ENCODE measurements at regions not wholly inside any gene's neighbourhood (a gene's known extent, or its start where the extent isn't known, plus 50 kb on each side); places are given as distances from the start of the nearest gene placed in this dataset.
"Not testable (repeated sequence)": the region's sequence is repeated elsewhere in the genome, so short reads cannot be mapped to it uniquely, and the experiment has no call there.

DNA sequence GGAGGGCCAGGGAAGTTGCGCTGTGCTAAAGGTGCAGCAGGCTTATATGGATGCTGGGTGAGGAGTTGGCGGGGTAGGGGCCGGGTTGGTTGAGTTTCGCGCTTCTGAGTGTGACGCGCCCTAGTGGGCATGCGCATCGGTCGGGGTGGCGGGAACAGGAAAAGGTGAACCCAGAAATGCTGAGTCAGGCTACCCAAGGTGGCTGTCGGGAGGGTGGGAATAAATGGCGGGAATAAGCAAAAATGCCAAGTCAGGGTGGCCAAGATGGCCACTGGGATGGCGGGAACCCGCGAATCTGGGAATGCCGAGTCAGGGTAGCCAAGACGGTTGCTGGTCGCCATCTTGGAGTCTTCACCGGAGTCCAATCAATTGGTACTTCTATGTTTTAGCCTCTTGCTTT, 580.0 kb downstream of the SUCLG1 start:
- TF ChIP-seq ZSCAN20 (CRISPR knock-in tag; IDR thresholded peaks at IDR 0.05): no peak
- TF ChIP-seq TFCP2L1 (CRISPR knock-in tag; IDR thresholded peaks at IDR 0.05): no peak
- TF ChIP-seq MAFK (IDR thresholded peaks at IDR 0.05; ENCODE audit: partially characterized antibody): peak; percentile 55
- DNase-seq (ENCODE audit: low read depth in 1 of 2, low spot score in 1 of 2) (no peak), ATAC-seq (no peak), FAIRE-seq (no peak)
- WGBS (ENCODE audit: missing lambda C conversion rate): 82% methylated on average over 20 of the region's 20 CpGs
- CTCF ChIA-PET: no interaction called here
- POLR2A ChIA-PET: no interaction called here
- Histone ChIP-seq H3K4me1 (no peaks in the 10 kb centered on the region), H3K27ac (no peak overlapping the region), H3K4me2 (no peak overlapping the region), H3K9me3 (peaks cover 4% of the 10 kb centered on the region; the same call in 1 of the 3 replicates), H3K4me3 (no peak overlapping the region)

DNA sequence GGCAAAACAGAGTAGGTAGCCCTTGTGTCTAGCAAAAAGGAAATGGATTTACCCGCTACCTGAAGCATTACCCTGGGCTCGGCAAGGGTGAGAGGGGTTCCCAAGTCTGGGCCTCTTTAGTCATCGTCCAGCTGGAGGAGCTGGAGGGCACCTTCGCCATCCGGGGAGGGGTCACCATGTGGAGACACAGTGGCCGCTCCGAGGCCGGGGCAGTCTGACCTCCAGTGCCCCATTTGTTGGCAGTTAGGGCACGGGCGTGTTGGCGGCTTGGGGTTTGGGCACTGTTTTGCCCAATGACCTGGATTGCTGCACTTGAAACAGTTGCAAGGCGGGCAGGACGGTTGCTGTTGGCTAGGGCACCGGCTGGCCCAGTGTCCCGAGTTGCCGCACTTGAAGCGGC, 581.8 kb downstream of the SUCLG1 start:
- H3K4me3 ChIP-seq; H3K4me1 ChIP-seq; H3K27ac ChIP-seq; H3K4me2 ChIP-seq; ATAC-seq; DNase-seq (ENCODE audit: low read depth in 1 of 2, low spot score in 1 of 2); H3K9me3 ChIP-seq; CTCF ChIA-PET; FAIRE-seq; POLR2A ChIA-PET: not testable (repeated sequence)
- 61% methylated on average over 8 of the region's 17 CpGs for WGBS (ENCODE audit: missing lambda C conversion rate)

DNA sequence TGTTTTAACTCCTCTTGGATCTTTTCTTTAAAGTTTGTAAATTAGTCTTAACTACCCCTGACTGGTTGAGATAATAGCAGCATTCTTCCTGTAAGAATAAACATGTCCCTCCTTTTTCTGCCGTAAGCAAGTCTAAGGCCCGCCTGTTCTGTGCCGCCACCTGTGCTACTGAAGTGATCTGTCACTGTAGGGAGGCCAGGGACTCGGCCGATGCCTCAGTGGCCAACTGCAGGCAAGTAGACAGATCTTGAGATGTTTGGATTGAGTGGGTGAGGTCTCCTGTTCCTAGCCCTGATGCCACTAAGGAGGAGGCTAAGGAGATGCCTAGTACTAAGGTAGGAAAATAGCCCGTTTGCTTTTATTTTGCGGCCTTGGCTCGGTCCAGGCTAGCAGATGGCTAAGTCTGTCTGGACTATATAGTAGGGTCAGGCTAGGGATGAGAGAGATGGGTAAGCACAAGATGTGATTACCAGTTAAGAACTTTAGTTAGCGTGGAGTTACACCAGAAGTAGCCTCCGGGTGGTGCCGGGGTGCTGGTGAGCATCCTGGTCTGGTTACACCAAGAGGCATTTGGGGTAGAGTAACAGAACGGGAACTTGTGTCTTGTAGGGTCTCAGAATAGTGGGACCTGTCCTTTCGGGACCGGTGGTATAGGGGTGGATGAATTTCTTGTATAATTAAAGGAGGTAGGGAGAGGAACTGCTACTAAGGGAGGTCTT, 584.2 kb downstream of the SUCLG1 start:
- H3K27ac ChIP-seq: no peak overlapping the region
- 0 out of 3 replicates have a peak, but pooled peaks cover 4% of the 10 kb centered on the region for H3K9me3 ChIP-seq
- no peak for DNase-seq (ENCODE audit: low read depth in 1 of 2, low spot score in 1 of 2)
- H3K4me3 ChIP-seq: no peak overlapping the region
- TF ChIP-seq NR3C1 (IDR thresholded peaks at IDR 0.05) (no peak), ZC3H11A (IDR thresholded peaks at IDR 0.05) (no peak), RCOR1 (IDR thresholded peaks at IDR 0.05; ENCODE audit: low read depth, low read length) (no peak), NPAS2 (CRISPR knock-in tag; IDR thresholded peaks at IDR 0.05; ENCODE audit: borderline replicate concordance) (no peak), ZSCAN20 (CRISPR knock-in tag; IDR thresholded peaks at IDR 0.05) (no peak), TP53 (CRISPR knock-in tag; IDR thresholded peaks at IDR 0.05) (no peak), RAD21 (conservative IDR thresholded peaks at IDR 0.05 in 1 of 2, IDR thresholded peaks at IDR 0.05 in 1 of 2) (no peak), MYC (IDR thresholded peaks at IDR 0.05; ENCODE audit: borderline replicate concordance, low read length) (no peak), NFE2L2 (conservative IDR thresholded peaks at IDR 0.05; ENCODE audit: low read length) (no peak), SREBF2 (IDR thresholded peaks at IDR 0.05) (no peak), EHMT2 (IDR thresholded peaks at IDR 0.05; ENCODE audit: low read depth) (no peak), HEYL (CRISPR knock-in tag; IDR thresholded peaks at IDR 0.05) (no peak), HOXA7 (CRISPR knock-in tag; IDR thresholded peaks at IDR 0.05) (no peak), CHD4 (IDR thresholded peaks at IDR 0.05; ENCODE audit: borderline replicate concordance) (no peak), SMC3 (IDR thresholded peaks at IDR 0.05) (no peak), PHF8 (IDR thresholded peaks at IDR 0.05; ENCODE audit: borderline replicate concordance, low read depth) (no peak)
- TF ChIP-seq, protein P1, sequence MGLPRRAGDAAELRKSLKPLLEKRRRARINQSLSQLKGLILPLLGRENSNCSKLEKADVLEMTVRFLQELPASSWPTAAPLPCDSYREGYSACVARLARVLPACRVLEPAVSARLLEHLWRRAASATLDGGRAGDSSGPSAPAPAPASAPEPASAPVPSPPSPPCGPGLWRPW (IDR thresholded peaks at IDR 0.05): no peak
- TF ChIP-seq, protein P2, sequence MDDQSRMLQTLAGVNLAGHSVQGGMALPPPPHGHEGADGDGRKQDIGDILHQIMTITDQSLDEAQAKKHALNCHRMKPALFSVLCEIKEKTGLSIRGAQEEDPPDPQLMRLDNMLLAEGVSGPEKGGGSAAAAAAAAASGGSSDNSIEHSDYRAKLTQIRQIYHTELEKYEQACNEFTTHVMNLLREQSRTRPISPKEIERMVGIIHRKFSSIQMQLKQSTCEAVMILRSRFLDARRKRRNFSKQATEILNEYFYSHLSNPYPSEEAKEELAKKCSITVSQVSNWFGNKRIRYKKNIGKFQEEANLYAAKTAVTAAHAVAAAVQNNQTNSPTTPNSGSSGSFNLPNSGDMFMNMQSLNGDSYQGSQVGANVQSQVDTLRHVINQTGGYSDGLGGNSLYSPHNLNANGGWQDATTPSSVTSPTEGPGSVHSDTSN (IDR thresholded peaks at IDR 0.05): no peak
- no peaks in the 10 kb centered on the region for H3K4me1 ChIP-seq
- no peak for ATAC-seq
- ChIA-PET CTCF (no interaction called here), POLR2A (no interaction called here)
- 56% methylated on average over 14 of the region's 14 CpGs for WGBS (ENCODE audit: missing lambda C conversion rate)
- H3K4me2 ChIP-seq: no peak overlapping the region
- FAIRE-seq: no peak

DNA sequence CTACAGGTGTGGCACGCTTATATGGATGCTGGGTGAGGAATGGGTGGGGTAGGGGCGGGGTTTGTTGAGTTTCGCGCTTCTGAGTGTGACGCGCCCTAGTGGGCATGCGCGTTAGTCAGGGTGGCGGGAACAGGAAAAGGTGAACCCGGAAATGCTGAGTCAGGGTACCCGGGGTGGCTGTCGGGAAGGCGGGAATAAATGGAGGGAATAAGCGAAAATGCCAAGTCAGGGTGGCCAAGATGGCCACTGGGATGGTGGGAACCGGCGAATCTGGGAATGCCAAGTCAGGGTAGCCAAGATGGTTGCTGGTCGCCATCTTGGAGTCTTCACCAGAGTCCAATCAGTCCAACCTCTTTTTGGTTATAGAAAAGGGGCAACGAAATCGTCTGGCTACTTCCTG, 585.0 kb downstream of the SUCLG1 start:
- Histone ChIP-seq H3K9me3 (0 out of 3 replicates have a peak, but pooled peaks cover 4% of the 10 kb centered on the region), H3K4me3 (no peak overlapping the region), H3K4me2 (no peak overlapping the region), H3K4me1 (no peaks in the 10 kb centered on the region), H3K27ac (no peak overlapping the region)
- ATAC-seq: no peak
- WGBS (ENCODE audit: missing lambda C conversion rate): 61% methylated on average over 18 of the region's 19 CpGs
- POLR2A ChIA-PET: no interaction called here
- CTCF ChIA-PET: no interaction called here
- TF ChIP-seq ZSCAN20 (CRISPR knock-in tag; IDR thresholded peaks at IDR 0.05) (no peak), KDM1A (IDR thresholded peaks at IDR 0.05; ENCODE audit: low read depth) (no peak), SREBF2 (IDR thresholded peaks at IDR 0.05) (no peak), CHD4 (IDR thresholded peaks at IDR 0.05; ENCODE audit: borderline replicate concordance) (no peak), BHLHE40 (IDR thresholded peaks at IDR 0.05; ENCODE audit: low read depth, low read length) (no peak), MAFK (IDR thresholded peaks at IDR 0.05; ENCODE audit: partially characterized antibody) (peak; percentile 54)
- TF ChIP-seq, protein P3, sequence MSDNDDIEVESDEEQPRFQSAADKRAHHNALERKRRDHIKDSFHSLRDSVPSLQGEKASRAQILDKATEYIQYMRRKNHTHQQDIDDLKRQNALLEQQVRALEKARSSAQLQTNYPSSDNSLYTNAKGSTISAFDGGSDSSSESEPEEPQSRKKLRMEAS (IDR thresholded peaks at IDR 0.05): no peak
- no peak for FAIRE-seq
- no peak for DNase-seq (ENCODE audit: low read depth in 1 of 2, low spot score in 1 of 2)
